GM19467 (cell line): ENCODE measurements at regions not wholly inside any gene's neighbourhood (a gene's known extent, or its start where the extent isn't known, plus 50 kb on each side); places are given as distances from the start of the nearest gene placed in this dataset.

Experiments used
- ATAC-seq: cut with Tn5 transposase; IDR thresholded peaks from one replicate; pipeline ENCODE4 v1.9.1; 2021; ENCODE audit warnings: mild to moderate bottlenecking, moderate library complexity; ENCODE audit not compliant: unreplicated experiment

GRCh38 chr10:31081937-31082840 is 50.5 kb upstream of the ZNF438 start:
- no peak for ATAC-seq

- no peak for ATAC-seq
These were observed 52.1 kb upstream of the ZNF438 start for GRCh38 chr10:31083765-31084184.

GRCh38 chr10:31087011-31087410 is 55.3 kb upstream of the ZNF438 start:
- no peak for ATAC-seq

DNA sequence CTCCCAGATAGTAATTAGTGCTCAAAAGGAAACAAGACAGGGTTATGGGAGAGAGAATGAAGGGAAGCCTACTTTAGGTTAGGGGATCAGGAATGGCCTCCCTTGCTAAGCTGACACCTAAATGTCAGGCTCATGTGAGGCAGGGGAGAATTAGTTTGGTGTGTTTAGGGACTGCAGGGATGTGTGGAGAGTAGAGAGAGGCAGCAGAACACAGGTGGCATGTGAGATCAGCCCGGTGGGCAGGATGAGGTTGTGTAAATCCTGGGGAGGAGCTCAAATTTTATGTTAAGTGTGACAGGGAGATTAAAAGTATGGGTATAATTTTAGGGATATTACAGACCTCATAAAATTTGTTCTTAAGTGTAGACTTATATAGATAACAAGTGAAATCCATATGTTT is 56.2 kb upstream of the ZNF438 start:
- no peak for ATAC-seq

DNA sequence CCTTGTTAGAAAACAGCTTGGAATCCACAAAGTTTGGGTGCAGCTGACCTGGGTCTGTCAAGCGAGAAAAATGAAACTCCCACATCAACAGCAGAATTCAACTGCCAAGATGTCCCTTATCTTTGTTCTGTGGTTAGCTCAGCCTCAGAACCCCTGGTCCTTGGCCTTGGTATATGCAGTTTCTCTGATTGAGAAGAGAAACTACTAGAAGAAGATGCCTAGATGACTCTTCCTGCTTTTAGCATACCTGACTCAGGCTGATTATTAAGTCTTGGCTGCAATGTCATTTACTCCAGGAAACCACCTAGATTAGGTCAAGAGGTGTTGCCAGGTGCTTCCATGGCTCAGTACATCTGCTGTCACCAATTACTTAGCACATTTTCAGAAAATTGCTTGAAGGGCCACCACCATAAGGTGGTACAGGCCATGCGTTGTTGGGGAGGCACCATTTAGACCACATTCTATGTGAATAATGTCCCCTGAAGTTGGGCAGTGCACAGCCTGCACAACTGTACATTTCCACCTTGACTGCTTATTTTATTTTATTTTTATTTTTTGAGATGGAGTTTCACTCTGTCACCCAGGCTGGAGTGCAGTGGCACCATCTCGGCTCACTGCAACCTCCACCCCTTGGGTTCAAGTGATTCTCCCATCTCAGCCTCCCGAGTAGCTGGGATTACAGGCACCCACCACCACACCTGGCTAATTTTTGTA is 59.4 kb upstream of the ZNF438 start:
- no peak for ATAC-seq

GRCh38 chr10:31095677-31096560 is 64.3 kb upstream of the ZNF438 start:
- ATAC-seq = no peak

DNA sequence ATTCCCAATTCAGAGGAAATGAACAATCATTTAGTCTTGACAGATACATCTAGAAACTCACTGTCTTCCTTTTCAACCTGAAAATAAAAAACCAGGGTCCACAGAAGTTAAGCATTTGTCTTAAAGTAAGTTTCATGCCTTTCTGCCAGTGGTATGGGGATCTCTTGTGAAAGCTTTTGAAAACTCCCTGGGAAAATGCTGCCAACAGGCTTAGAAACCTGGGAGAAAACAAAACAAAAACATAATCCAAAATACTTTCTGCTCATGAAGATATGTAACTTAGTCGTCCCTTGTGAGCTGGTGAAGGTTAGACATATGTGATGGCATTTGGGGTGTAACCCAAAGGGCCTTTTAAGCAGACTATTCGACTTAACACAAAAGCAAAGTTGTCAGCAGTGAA is 66.4 kb upstream of the ZNF438 start:
- no peak for ATAC-seq

DNA sequence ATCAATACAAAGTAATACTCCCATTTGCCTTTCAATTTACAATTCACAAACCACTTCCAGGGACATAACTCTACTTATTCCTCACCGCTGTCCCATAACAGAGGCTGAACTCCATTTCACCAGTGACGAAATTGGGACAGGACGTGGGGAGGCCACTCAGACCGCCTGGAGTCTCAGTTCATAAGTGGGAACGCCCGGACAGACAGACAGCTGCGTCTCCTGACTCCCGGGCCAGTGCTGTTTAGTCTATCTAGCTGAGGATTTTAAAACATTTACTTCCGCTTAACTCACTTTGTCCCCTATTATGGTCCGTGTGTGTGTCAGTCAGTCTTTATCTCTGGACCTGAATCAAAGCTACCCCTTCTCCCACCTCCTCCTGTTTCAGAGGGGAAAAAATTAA is 67.4 kb upstream of the ZNF438 start:
- no peak for ATAC-seq

GRCh38 chr10:31099664-31100063 is 68.0 kb upstream of the ZNF438 start:
- ATAC-seq = no peak

GRCh38 chr10:31100115-31100601 is 68.5 kb upstream of the ZNF438 start:
- ATAC-seq = no peak

DNA sequence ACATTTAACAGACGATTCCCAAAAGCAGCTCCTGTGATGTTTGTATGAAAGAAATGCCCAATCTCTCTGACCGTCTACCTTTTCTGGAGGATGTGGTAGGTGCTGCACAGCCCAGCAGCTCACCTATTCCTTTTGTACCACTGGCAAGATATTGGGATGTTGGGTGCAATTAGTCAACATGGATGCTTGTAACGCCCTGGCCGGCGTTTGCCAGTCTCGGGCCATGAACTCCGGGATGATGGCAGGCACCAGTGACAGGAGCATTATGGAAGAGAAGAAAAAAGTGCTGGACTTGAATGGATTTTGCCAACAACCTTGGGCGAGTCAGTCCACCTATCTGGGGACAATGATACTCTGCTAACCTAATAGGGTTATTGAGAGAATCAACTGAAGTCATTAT is 69.0 kb upstream of the ZNF438 start:
- ATAC-seq = no peak

DNA sequence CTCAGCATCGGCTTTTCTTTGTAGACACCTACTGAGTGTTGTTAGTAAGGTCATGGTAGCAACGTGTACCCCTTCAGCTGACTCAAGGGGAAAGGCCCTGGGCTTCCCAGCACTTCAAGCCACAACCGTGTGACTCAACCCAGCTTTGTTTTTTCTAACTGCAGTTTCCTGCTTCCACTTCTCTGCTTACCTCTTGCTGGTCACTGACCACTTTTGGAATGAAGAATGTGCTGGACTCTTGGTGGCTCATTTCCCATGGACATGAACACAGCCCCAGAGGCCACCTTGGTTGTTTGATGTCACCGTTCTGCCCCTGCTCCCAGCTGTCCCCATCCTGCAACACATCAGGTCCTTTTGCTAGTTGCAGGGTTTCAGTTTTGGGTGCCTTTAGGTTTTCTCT is 69.5 kb upstream of the ZNF438 start:
- no peak for ATAC-seq

DNA sequence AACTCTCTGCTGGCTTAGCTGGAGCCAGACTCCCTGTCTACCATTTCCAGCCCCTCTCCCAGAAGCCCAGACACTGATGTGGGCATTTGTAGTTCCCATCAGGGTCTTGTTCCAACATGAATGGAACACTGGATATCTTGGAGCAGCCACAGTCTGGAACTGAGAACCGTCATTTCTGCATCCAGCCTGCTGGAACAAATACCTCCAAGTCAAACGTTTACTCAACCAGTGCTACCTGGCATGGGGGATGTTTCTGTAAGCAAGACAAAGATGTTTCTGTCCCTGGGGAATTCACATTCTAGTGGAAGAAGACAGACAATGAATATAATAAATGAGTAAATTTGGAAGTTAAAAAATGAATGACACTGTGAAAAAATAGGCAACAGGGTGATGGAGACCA is 70.8 kb upstream of the ZNF438 start:
- no peak for ATAC-seq

- ATAC-seq = no peak
These were observed 71.4 kb upstream of the ZNF438 start for GRCh38 chr10:31103112-31103511.

DNA sequence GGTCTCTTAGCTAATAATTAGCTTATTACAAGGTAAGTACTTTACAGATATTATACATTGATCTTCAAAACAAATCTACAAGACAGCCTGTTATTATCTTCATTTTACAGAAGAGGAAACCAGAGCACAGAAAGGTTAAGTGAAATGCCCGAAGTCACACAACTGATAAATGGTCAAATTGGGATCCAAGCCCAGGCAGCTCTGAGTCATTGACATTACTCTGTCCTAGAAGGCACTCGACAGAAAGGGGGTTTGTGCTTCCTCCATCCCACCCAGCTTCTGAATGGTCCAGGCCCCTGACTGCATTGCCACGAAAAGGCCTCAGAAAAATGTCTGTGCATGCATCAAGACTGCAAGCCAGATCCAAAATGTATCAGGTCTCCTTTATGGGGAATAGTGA is 81.3 kb upstream of the ZNF438 start:
- ATAC-seq = no peak

GRCh38 chr10:31116226-31116625 is 84.6 kb upstream of the ZNF438 start:
- ATAC-seq = no peak

DNA sequence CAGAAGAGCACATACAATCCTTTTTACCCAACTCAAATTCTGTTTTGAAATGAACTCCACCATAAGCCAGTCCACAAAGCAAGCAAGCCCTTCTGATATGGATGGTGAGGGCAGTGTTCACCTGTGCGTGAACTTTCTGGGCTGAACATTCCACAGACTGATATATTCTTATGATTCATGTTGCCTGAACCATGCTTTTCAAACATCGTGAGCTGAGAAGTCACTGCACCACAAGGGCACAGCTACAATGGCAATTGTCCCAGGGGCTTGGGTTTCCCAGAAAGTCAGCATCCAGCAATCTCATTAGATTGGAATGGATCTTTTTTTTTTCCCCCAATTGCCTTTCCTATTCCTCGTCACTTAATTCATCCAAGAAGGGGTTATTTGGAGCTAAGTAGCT is 86.9 kb upstream of the ZNF438 start:
- ATAC-seq = no peak

GRCh38 chr10:31120392-31120791 is 88.7 kb upstream of the ZNF438 start:
- no peak for ATAC-seq

- no peak for ATAC-seq
These were observed 89.5 kb upstream of the ZNF438 start for GRCh38 chr10:31120961-31121685.

DNA sequence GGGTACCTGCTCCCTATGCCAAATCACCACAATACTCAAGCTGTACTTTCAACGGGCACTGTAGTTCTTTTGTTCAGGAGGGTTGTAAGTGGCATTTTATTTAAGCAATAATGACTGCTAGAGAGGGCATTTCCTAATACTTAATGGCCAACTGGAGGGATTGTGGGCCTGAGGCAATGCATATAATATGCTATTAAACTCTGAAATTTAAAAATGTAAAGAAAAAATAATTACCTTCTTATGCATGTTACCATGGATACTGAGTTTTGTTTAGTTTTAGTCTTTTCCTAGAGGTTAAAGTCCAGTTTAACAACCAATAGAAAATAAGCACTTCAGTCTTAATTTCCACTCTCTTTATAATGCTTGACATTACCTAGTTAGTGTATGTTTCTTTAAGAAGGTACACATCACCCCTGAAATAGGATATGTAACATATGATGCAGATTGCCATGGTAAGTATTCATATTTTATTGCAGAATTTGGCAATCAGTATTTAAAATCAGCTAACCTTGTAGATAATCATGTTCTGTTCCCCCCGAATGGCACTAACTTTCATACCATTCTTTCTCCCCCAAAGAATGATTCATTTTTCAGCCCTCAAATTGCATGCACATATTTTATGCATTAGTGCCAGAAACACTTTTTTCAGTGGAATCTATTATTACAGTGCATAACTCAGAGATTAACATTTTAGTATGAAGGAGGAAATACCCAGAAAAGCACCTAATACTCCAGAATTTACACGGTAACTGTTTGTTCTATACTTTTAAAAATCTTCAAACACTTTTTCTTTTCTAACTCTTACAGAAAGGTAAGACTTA is 90.3 kb upstream of the ZNF438 start:
- ATAC-seq = no peak
